ENCODE measurements at regions not wholly inside any gene's neighbourhood (a gene's known extent, or its start where the extent isn't known, plus 50 kb on each side); places are given as distances from the start of the nearest gene placed in this dataset.

GRCh38 chr3:111248406-111248805 lies 176.8 kb downstream of the NECTIN3 start (continued):
- no peak for TF ChIP-seq NEUROD1 (IDR thresholded peaks at IDR 0.05; ENCODE audit: borderline replicate concordance, low read depth, low read length, partially characterized antibody)
- TF ChIP-seq STAG1 (CRISPR knock-in tag; IDR thresholded peaks at IDR 0.05; ENCODE audit: borderline replicate concordance): no peak
- no peak for TF ChIP-seq CREB3 (tag; conservative IDR thresholded peaks at IDR 0.05; ENCODE audit: low read depth)
- no peak for TF ChIP-seq CSDE1 (IDR thresholded peaks at IDR 0.05)
- no peak for TF ChIP-seq HDAC1 (IDR thresholded peaks at IDR 0.05)

- in situ Hi-C loops (cut with MboI) (no loop called here), intact Hi-C loops (cut with micrococcal nuclease) (no loop called here)
- no TSS peak for BruUV-seq (replicated peaks)
- Histone ChIP-seq H3K9me3 (replicated peaks; ENCODE audit: control insufficient read depth, insufficient read depth, low read depth, low read length) (no peaks in the 10 kb centered on the region), H3K36me3 (ENCODE audit: control insufficient read depth, insufficient read depth, low read length) (no peaks in the 10 kb centered on the region), H3K27ac (ENCODE audit: extremely low read depth, low read depth, low read length) (no peak overlapping the region), H3K9me1 (ENCODE audit: control insufficient read depth, insufficient read depth, low read length) (no peaks in the 10 kb centered on the region), H3K9ac (ENCODE audit: insufficient read depth in 1 of 2, low read depth in 2 of 2, low read length in 2 of 2) (no peak overlapping the region), H3K4me2 (ENCODE audit: insufficient read depth, low read length) (no peak overlapping the region), H2AFZ (ENCODE audit: low read depth, low read length) (no peak overlapping the region), H3K4me1 (replicated peaks in 1 of 2; ENCODE audit: control insufficient read depth in 2 of 2, insufficient read depth in 2 of 2, low read length in 2 of 2) (no peaks in the 10 kb centered on the region), H3K4me3 (no peak overlapping the region), H3K27me3 (ENCODE audit: control insufficient read depth in 2 of 2, insufficient read depth in 2 of 2, low read length in 2 of 2) (no peaks in the 10 kb centered on the region), H4K20me1 (replicated peaks; ENCODE audit: control insufficient read depth, insufficient read depth, low read length) (no peaks in the 10 kb centered on the region), H3K79me2 (ENCODE audit: control insufficient read depth, insufficient read depth, low read length) (no peaks in the 10 kb centered on the region)
- TF ChIP-seq MAFG (tag; conservative IDR thresholded peaks at IDR 0.05): no peak
- no peak for ATAC-seq
- ChIA-PET CTCF (ENCODE audit: low intra/inter-chr PET ratio) (no interaction called here), POLR2A (no interaction called here)
- no peak for DNase-seq (ENCODE audit: extremely low read depth in 1 of 4, low spot score in 3 of 4)
- FAIRE-seq: no peak
These were observed 177.8 kb downstream of the NECTIN3 start for GRCh38 chr3:111249421-111249820.
